Ramos (cell line): ENCODE measurements at regions not wholly inside any gene's neighbourhood (a gene's known extent, or its start where the extent isn't known, plus 50 kb on each side); places are given as distances from the start of the nearest gene placed in this dataset.

Source experiments
- in situ Hi-C: fragments of 300-500 bp; cut with MboI; formaldehyde crosslinking; loops from one replicate; pipeline ENCODE4 v1.14.3; 2022; ENCODE audit warnings: low sequenced_read_pairs; ENCODE audit not compliant: unreplicated experiment

DNA sequence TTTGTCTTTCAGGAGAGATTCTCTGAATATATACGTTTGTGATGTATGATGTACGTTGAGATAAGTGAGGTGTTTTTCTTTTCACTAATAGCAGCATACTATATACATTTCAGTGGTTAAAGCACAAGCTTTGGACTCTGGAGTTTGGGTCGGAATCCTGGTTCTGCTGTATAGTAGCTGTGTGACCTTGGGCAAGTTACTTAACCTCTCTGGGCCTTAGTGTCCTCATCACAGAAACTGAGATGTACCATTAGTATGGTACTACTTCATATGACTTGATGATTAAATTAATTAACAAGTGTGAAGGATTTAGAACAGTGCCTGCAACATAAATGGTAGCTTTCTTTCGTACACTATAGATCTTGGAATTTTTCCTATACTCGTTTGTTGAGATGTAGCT, 258.7 kb downstream of the CDCA7 start:
- in situ Hi-C loops = no loop called here

- in situ Hi-C loops = no loop called here
Observed at GRCh38 chr2:173614265-173614930, 259.7 kb downstream of the CDCA7 start.

GRCh38 chr2:173623438-173624319, 269.0 kb downstream of the CDCA7 start:
- in situ Hi-C loops = no loop called here

DNA sequence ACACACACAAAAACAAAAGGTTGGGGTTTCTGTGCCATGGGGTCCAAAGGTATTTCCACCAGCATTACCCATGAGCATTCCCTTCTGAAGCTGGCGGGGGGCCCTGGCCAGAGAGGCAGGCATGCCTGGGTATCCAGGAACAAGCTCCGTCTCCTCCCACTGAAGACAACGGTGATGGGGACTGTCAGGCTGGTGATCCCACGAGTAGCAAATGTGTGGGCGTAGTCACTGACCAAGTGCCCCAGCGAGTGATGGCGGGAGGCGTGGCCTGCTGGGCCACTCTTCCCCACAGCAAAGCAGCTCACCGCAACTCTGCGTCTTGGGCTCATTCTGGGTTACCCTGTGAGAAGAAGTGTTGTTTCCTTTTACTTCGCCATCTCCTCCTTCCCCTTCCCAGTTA, 270.6 kb downstream of the CDCA7 start:
- in situ Hi-C loops = no loop called here

DNA sequence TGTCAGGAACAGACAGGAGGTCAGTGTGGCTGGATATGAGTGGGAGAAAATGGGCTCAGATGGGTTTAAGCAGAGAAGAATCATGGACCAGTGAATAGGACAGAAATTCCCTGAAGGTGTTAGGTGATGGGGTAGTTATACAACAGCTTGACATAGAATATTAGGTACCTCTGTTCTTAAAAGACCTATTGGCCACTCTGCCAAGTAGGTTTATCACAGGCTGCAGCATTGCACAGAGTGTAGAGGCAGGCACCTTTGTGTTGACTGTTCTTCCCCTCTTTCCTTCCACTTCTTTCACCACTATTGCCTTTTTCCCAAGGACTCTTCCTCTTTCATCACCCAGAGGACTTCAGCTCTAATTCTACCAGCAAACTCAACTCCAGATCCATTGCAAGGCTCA, 274.4 kb downstream of the CDCA7 start:
- in situ Hi-C loops = no loop called here

DNA sequence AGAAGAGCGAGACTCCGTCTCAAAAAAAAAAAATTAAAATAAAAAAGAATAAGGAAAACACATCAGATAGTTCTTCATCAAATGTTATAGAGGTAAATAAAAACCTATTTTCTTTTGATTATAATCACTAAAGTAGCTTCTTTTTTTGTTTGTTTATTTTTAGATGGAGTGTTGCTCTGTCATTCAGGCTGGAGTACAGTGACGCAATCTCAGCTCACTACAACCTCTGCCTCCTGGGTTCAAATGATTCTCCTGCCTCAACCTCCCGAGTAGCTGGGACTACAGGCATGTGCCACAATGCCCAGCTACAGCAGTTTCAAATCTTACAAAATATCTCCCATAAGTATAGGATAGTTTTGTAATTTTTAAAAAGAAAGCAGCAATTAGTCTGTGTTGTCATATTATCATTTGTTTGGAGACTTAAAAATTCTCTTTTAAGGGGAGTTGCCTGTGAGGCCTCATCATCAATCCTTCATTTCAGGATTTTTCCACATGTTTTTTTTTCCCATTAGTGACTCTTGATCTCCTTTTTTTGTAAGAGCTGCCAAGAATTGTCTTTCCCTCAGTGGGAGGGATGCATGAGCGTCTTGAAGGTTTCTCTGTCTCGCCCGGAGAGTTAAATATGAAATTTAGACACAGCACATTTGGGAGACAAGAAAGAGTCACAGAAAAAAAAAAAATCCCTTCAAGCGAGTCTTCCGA, 275.9 kb downstream of the CDCA7 start:
- in situ Hi-C loops = no loop called here

DNA sequence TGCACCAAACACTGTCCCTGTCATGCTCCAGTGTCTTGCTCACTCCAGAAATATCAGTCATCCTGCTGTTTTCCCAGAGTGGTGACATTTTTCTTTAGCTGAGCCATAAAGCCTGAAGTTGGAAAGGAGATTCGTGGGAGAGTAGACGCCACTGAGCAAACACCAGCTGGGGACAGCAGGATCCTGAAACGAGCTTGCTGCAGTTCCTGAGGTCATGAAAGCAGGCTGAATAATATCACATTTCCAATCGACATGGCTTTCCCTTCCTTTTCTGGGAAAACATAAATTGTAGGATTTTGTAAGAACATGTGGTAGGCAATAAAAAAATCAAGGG, 276.4 kb downstream of the CDCA7 start:
- in situ Hi-C loops = no loop called here

- in situ Hi-C loops = no loop called here
Observed at GRCh38 chr2:173644146-173644545, 289.5 kb downstream of the CDCA7 start.

GRCh38 chr2:173647681-173648311, 293.1 kb downstream of the CDCA7 start:
- in situ Hi-C loops = no loop called here

- in situ Hi-C loops = no loop called here
Observed at GRCh38 chr2:173648816-173649215, 294.1 kb downstream of the CDCA7 start.

DNA sequence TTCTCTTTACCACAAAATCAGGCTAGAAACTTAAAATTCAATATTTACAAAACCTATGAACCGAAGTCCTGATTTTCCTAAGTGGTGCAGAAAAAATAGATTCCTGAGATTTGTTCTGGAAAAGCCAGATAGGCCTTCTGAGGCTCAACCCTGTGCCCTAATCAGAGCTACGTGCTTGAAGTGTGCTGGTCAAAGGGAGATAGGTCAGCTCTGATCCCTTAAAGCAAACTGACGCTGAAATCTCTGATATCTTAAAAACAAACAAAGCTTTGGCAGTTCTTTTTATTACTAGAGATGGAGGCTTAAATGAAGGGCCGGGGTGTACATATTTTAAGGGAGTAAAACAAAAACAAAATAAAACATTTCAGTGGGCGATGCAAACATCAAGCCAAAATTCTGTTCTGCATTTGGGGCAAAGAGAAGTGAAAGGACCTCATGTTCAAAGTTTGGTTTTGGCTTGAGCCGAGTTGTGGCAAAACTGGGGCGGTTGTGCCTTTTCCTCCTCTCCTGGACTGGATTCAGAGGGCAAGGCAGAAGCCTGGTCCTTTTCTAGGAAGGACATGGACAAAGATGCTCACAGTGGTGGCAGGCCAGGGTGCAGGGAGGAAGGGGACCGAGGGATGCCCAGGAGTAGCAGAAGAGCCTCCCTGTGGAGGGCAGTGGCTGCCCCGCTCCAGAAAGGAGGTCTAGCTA, 295.0 kb downstream of the CDCA7 start:
- in situ Hi-C loops = no loop called here

- in situ Hi-C loops = no loop called here
Observed at GRCh38 chr2:173651891-173652290, 297.2 kb downstream of the CDCA7 start.

GRCh38 chr2:173652311-173652710, 297.6 kb downstream of the CDCA7 start:
- in situ Hi-C loops = no loop called here

DNA sequence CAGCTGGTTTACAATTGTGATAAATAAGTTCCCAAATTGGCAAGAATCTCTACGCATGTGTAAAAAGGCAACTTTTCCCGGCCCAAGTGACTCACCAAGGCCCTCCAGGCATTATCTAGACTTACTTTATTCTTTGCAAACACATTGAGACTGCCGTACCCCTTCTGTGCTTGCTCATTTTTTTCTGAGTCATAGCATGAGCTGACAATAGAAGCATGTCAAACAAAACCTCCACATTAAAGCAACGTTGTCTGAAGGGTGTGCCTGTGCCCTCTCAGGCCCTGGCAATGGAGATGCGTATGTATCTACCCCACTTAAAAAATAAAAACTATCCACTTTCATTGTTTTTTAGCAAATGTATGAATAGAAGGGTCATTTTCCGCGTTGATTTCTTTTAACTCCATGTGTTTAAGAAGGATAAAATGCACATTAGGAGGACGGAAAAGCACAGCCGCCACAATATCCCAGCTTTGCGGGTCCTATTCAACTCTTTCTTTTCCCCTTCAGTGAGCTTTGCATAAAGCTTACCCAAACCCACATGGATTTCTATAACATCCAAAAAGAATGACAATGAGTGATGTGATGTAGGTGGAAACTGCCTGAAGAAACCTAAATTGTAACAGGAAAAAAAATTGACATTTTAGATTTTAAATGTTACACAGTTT, 298.2 kb downstream of the CDCA7 start:
- in situ Hi-C loops = no loop called here

DNA sequence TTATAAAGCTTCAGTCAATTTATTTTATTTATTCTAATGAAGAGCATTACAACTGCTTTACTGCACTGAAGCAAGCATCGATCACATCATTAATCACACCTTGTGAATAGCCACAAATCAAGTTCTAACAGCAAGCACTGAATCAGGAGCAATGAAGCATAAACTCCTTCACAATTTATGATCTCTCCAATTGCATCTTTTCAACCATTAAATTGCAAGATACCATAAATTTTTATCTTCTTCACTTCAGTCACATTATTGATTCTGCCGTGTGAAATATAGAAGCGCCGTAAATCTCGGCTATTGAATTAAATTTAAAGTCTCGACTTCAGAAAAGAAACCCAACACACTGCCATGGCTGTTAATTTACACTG, 298.7 kb downstream of the CDCA7 start:
- in situ Hi-C loops = no loop called here

DNA sequence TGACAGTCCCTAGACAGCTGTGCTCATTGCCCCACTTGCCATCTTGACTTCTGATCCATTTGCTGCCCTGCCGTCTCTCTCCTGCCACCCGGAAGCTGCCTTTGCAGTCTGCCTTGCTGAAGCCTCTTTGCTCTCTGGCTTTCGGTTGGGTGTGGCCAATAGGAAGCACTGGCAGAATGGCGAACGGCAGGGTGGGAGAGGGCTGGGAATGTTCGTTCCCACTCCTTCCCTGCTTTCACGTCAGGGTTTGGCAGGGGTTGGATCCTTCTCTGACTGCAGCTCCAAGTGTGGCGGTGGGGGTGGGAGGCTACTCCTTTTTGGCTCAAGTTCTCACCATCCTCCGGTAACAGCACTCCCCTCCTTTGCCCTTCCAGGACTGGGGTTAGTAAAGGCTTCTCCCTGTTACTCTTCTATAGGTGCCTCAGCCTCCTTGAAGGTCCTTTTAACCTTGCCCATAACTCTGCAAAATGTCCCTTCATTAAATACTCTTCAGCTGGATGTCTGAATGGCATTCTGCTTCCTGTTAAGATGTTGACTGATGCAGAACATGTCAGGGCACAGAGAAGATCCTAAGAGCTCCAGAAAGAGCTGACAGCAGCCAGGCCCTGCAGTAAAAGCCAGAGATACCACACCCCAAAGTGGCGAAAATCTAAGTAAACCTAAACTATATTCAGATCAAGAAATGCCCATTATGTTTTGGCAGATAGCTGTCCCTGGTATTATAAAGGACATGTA, 299.7 kb downstream of the CDCA7 start:
- in situ Hi-C loops = no loop called here

DNA sequence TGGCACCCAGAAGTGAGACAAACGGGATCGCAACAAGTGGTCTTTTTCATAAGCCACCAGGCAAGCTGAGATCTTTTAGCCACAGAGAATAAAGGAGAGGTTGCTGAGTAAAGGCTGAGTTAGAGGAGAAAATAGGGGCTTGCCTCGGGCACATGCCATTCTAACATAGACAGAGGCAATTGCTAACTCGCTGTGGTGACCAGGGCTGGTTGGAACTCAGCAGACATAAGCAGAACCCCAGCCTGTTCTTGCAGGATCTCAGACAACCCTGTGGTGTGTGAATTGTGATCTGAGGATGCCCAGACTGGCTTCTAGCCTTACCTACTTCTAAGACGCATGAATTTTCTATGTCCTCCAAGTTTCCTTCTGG, 300.2 kb downstream of the CDCA7 start:
- in situ Hi-C loops = no loop called here

DNA sequence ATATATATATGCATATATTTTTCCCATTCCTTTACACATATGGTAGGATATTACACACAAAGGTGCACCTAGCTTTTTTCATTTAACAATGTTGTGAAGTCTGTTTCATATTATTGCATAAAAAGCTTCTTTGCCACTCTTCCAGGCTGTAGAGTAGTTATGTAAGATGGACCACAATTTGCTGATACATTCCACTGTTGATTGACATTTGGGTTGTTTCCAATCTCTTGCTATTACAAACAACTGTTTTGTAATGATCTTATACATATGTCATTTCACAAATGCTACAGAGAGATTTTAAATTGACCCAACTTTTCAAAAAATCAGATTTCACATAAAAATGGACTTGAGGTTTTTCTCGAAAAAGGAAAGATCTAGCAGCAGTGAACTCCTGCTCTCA, 301.4 kb downstream of the CDCA7 start:
- in situ Hi-C loops = no loop called here

DNA sequence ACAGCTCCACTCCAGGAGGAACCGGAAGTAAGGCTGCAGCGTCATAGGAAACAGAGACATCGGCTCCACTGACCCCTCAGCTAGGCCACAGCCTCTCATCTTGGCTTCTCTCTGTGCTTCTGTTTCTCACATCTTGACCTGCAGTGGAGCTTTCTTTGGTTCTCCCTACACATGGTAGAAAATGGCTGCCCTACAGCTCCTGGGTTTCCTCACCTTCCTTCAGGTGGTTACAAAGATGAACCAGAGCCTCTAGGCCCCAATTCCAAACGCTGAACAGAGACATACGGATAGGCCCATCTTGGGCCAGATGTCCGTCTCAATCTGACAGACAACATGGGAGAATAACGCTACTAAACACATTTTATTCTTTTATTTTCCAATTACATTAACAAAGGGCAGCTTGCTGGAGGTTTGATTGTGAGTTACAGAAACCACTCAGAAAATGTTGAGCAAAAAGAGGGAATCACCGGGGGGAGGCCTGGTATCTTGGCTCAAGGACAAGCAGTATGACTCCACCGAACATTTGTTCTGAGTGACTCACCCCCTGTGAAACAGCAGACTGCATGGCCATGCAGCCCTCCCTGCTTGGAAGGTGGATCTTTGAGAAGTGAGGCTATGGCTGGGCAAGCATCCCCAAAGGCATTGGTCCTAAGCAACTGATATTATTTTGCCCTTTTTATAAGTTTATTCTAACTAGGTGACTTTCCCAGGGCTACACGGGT, 303.5 kb downstream of the CDCA7 start:
- in situ Hi-C loops = no loop called here
